Activated T-cell treated with anti-CD3 and anti-CD28 coated beads for 48 hours (primary cell): ENCODE measurements at regions not wholly inside any gene's neighbourhood (a gene's known extent, or its start where the extent isn't known, plus 50 kb on each side); places are given as distances from the start of the nearest gene placed in this dataset.

ENCODE experiments used
- DNase-seq: peaks from one replicate; pipeline ENCODE4 v3.0.0-alpha.2; 2020; ENCODE audit warnings: low read depth

DNA sequence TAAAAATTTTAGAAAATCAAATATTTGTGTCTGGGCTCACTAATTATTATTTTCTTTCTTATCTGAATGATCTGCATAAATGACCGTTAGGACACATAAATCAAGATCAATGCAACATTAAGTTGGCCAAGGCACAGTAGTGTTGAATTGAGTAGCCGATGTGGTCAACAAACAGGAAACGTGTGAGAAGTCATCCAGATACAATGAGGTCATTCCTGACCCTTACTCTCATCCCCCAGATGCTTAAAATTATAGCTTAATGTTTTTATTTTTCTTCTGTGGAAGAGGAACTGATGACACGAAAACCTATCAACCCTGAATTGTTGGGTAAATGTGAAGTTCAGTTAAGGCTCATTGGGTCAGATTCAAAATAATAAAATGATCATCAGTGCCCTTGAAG is 222.9 kb downstream of the RFC3 start:
- no peak for DNase-seq

DNA sequence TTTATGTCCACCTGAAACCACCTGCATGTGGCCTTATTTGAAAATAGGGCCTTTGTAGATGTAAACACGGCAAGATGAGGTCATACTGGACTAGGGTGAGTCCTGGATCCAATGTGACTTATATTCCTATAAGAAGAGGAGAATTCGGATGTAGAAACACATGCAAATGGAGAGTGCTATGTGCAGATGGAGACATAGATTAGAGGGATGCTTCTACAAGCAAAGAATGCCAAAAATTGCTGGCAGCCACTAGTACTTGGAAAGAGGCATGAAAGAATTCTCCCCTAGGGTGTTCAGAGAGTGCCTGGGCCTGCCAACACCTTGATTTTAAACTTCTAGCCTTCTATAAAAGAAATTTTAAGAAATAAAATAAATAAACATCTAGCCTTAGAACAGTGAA is 226.1 kb downstream of the RFC3 start:
- no peak for DNase-seq

- DNase-seq: no peak
Measured at GRCh38 chr13:34044660-34045080, 226.7 kb downstream of the RFC3 start.

DNA sequence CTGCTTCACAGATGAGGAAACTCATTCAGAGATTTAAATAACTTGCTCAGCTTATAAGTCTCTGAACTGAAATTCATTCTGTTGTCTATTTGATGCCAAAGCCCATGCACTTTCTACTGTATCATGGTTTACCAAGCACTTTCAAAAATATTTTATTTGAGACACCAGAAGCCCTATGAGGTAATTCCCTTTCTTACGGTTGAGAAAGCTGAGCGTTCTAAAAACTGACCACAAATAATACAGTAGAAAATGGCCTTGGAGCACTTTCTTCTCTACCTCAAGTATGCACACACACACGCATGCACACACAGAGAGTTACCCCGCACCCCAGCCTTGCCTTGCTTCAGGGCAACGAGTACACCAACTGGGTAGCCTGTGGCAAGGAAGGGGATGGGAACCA is 228.5 kb downstream of the RFC3 start:
- DNase-seq: no peak

- DNase-seq: no peak
Measured at GRCh38 chr13:34048652-34049051, 230.7 kb downstream of the RFC3 start.

DNA sequence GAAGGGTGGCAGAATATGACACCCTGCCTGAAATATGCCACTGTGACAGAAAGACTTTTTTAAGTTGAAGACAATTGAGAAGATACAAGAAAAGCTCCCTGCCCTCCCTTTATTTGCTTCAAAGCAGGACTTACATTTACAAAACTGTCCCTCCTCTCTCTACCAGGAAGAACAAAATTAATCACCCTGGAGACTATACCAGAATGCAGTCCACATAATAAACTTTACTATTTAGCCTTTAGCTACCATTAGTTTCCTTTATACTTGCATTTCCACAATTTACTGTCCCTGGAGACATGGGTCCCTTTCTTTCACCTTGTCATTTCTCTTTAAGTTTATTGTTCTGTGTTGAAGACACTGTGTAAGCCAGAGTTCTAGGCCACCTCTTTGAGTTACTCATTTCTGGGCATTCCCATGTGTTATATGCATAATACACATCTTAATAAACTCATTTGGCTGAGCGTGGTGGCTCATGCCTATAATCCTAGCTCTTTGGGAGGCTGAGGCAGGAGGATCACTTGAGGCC is 238.8 kb downstream of the RFC3 start:
- no peak for DNase-seq

DNA sequence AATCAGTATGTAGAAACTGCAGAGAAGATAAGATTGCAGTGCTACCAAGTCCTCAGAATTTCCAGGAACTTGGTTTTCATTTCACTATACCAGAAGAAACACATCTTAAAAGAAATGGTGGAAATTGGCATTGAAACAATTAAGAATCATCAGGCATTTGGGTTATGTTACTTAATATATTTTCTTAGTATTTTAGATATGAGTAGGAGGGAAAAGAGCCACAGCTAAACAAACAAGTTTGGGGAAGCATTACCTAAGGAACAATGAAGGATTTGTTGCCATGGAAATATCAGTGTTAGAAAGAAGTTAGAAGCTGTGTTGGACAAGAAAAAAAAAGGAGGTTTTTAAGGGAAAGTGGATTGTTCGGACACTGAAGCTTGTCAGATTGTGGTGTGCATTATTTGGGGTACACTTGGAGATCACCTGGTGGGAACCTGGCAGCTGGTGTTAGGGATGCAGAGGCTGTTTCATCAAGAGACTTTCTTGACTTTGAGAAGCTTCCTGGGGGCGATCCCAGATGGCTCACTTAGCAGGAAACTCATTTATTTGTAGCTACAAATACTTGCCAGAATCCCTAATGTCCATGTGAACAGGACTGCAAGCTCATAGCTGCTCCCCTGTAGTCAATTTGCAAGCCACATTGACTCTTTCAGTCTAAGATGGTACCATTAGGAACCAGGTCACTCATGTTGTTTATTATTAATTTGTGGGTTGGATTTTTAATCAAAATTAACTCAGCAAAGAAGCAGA is 246.7 kb downstream of the RFC3 start:
- DNase-seq: no peak

GRCh38 chr13:34065928-34066327 is 248.0 kb downstream of the RFC3 start:
- DNase-seq: no peak

DNA sequence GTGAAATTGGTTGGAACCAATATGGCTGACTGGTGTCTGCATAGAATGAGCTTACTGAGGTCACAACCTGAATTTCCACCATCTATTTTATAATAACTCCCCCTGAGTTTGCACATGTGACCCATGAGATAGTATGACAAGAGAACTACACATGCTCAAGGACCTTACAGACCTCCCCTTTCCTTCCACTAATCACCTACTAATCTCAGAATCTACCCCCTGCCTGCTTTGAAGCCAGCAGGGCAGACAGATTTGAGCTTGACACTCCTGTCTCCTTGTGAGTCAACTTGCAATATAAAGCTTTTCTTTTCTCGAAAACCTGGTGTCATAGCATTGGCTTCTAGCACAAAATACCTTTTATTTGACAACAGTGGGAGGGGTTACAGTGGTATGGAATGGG is 248.4 kb downstream of the RFC3 start:
- DNase-seq: no peak

GRCh38 chr13:34070006-34070405 is 252.1 kb downstream of the RFC3 start:
- no peak for DNase-seq

GRCh38 chr13:34070544-34071303 is 252.8 kb downstream of the RFC3 start:
- no peak for DNase-seq

DNA sequence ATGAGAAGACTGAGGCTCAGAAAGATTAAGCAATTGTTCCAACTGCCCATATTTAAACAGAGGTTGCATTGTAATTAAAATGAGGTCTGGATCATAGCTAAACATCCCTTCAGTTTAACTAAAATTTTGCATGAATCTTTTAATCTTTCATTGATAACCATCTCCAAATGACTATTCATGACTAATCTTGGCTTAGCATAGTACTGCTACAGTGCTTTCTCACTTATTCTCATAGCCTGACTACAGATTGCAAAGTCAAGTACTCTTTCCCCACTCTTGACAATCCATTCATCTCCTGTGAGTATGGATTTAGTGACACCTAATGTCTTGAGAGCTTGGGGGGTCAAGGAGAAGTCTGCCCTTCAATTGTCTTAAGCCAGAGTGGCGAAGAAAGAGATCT is 258.4 kb downstream of the RFC3 start:
- DNase-seq: no peak

GRCh38 chr13:34076943-34077703 is 259.2 kb downstream of the RFC3 start:
- no peak for DNase-seq

- DNase-seq: no peak
Measured at GRCh38 chr13:34078334-34078999, 260.5 kb downstream of the RFC3 start.

- DNase-seq: no peak
Measured at GRCh38 chr13:34085204-34085603, 267.3 kb downstream of the RFC3 start.

- DNase-seq: no peak
Measured at GRCh38 chr13:34086281-34086680, 268.3 kb downstream of the RFC3 start.

GRCh38 chr13:34087791-34088190 is 269.8 kb downstream of the RFC3 start:
- no peak for DNase-seq

DNA sequence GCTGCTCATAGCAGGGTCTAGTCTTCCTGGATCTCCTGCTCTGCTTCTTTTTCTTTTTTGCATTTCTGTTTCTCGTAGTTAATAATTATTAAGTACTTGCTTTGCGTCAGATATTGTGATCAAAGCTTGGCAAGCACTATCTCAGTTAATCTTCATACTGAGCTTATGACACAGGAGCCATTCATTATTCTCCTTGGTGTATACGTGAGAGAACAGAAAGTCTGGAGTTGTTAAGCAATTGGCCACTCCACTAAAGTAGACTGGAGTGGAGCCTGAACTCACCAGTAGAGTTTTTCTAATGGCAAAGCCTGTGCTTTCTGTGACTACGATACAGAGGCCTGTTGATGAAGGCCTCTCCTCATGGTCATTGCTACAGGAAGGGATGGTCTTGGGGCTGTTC is 285.9 kb downstream of the RFC3 start:
- no peak for DNase-seq

GRCh38 chr13:34104853-34105252 is 286.9 kb downstream of the RFC3 start:
- no peak for DNase-seq

DNA sequence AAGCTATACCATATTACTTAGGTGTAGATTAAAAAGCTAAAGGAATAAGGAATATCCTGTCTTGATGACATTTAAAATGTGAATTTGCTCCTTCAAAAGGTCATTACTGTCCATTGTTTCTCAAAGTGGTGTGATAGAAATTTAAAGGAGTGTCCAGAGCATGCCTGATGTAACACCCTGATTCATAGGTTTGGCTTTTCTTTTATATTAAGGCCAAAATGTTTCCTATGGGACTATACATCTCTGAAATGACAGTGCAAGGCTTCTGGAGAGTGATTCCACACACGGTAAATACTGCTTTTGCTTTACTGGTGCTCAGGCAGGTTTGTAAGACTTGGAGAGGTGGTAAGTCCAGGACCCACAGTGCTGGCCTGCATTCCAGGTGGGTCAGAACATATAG is 289.9 kb downstream of the RFC3 start:
- no peak for DNase-seq

- DNase-seq: no peak
Measured at GRCh38 chr13:34108410-34108809, 290.5 kb downstream of the RFC3 start.

GRCh38 chr13:34114581-34114980 is 296.6 kb downstream of the RFC3 start:
- no peak for DNase-seq
